Bronchial epithelial cell (primary cell): ENCODE measurements at regions not wholly inside any gene's neighbourhood (a gene's known extent, or its start where the extent isn't known, plus 50 kb on each side); places are given as distances from the start of the nearest gene placed in this dataset.
"Not testable (repeated sequence)": the region's sequence is repeated elsewhere in the genome, so short reads cannot be mapped to it uniquely, and the experiment has no call there.

Source experiments
- DNase-seq: peaks from one replicate; pipeline ENCODE4 v3.0.0-alpha.2; 2010; ENCODE audit warnings: low read depth
- FAIRE-seq: peaks from 2 replicates; lab custom pipeline; 2011; peaks lifted over from hg19 to GRCh38; lab: Jason Lieb, UNC
- H3K27me3 ChIP-seq: 2 replicates; pipeline ENCODE4 v1.5.1; 2011; ENCODE audit warnings: low read length; ENCODE audit not compliant: control insufficient read depth, insufficient read depth
- H3K36me3 ChIP-seq: 2 replicates; pipeline ENCODE4 v1.5.1; 2011; ENCODE audit warnings: low read length; ENCODE audit not compliant: control insufficient read depth, insufficient read depth
- H3K4me3 ChIP-seq: 2 replicates; pipeline ENCODE4 v1.5.1; 2011; ENCODE audit warnings: mild to moderate bottlenecking, low read depth, low read length, control low read depth
- CTCF ChIP-seq: IDR thresholded peaks from 2 replicates; pipeline ENCODE4 v1.5.1; 2011; ENCODE audit warnings: mild to moderate bottlenecking, moderate library complexity, low read length, control low read depth, inconsistent platforms; ENCODE audit not compliant: insufficient read depth, severe bottlenecking

- DNase-seq: no peak
- no peak overlapping the region for H3K4me3 ChIP-seq
- no peaks in the 10 kb centered on the region for H3K27me3 ChIP-seq
- no peak for FAIRE-seq
- H3K36me3 ChIP-seq: no peaks in the 10 kb centered on the region
- no peak for TF ChIP-seq CTCF
These were observed 344.6 kb upstream of the MGAT4C start for GRCh38 chr12:86600664-86601231.

GRCh38 chr12:86597431-86597830 lies 341.2 kb upstream of the MGAT4C start:
- H3K4me3 ChIP-seq: no peak overlapping the region
- H3K36me3 ChIP-seq: no peaks in the 10 kb centered on the region
- no peak for TF ChIP-seq CTCF
- no peaks in the 10 kb centered on the region for H3K27me3 ChIP-seq
- FAIRE-seq (no peak), DNase-seq (no peak)

- Histone ChIP-seq H3K4me3 (no peak overlapping the region), H3K36me3 (no peaks in the 10 kb centered on the region), H3K27me3 (no peaks in the 10 kb centered on the region)
- no peak for TF ChIP-seq CTCF
- FAIRE-seq: no peak
- no peak for DNase-seq
These were observed 334.1 kb upstream of the MGAT4C start for GRCh38 chr12:86590296-86590695.

GRCh38 chr12:86574143-86574542 lies 318.0 kb upstream of the MGAT4C start:
- FAIRE-seq: no peak
- Histone ChIP-seq H3K4me3 (no peak overlapping the region), H3K36me3 (no peaks in the 10 kb centered on the region), H3K27me3 (no peaks in the 10 kb centered on the region)
- no peak for DNase-seq
- TF ChIP-seq CTCF: no peak

- Histone ChIP-seq H3K36me3 (no peaks in the 10 kb centered on the region), H3K4me3 (no peak overlapping the region), H3K27me3 (no peaks in the 10 kb centered on the region)
- DNase-seq (no peak), FAIRE-seq (no peak)
- no peak for TF ChIP-seq CTCF
These were observed 316.3 kb upstream of the MGAT4C start for GRCh38 chr12:86572455-86572854.

GRCh38 chr12:86565038-86565437 lies 308.8 kb upstream of the MGAT4C start:
- Histone ChIP-seq H3K27me3 (no peaks in the 10 kb centered on the region), H3K4me3 (no peak overlapping the region), H3K36me3 (no peaks in the 10 kb centered on the region)
- DNase-seq: no peak
- TF ChIP-seq CTCF: no peak
- FAIRE-seq: peak; percentile 55

- H3K36me3 ChIP-seq, H3K4me3 ChIP-seq, FAIRE-seq, H3K27me3 ChIP-seq, DNase-seq: not testable (repeated sequence)
These were observed 299.3 kb upstream of the MGAT4C start for GRCh38 chr12:86555491-86555890.
